ENCODE measurements at regions not wholly inside any gene's neighbourhood (a gene's known extent, or its start where the extent isn't known, plus 50 kb on each side); places are given as distances from the start of the nearest gene placed in this dataset.

GRCh38 chr2:215190588-215190987, 52.2 kb upstream of the ABCA12 start:
- FAIRE-seq (no peak), ATAC-seq (no peak), DNase-seq (no peak)
- no peaks in the 10 kb centered on the region for H3K27me3 ChIP-seq
- H3K27ac ChIP-seq = no peak overlapping the region
- no peaks in the 10 kb centered on the region for H3K4me1 ChIP-seq
- no peaks in the 10 kb centered on the region for H3K36me3 ChIP-seq
- no peak overlapping the region for H3K4me3 ChIP-seq
- intact Hi-C loops (cut with DNase I) = no loop called here
- H3K9me3 ChIP-seq = no peaks in the 10 kb centered on the region
- TF ChIP-seq CTCF (IDR thresholded peaks at IDR 0.05) = no peak

GRCh38 chr2:215189393-215189792, 51.0 kb upstream of the ABCA12 start:
- intact Hi-C loops (cut with DNase I) = no loop called here
- Histone ChIP-seq H3K4me1 (no peaks in the 10 kb centered on the region), H3K9me3 (no peaks in the 10 kb centered on the region), H3K4me3 (no peak overlapping the region), H3K27ac (no peak overlapping the region), H3K36me3 (no peaks in the 10 kb centered on the region), H3K27me3 (no peaks in the 10 kb centered on the region)
- no peak for DNase-seq
- TF ChIP-seq CTCF (IDR thresholded peaks at IDR 0.05) = no peak
- ATAC-seq = no peak
- FAIRE-seq = no peak

Measured in pancreas (tissue), 8 donors.